ENCODE measurements at regions not wholly inside any gene's neighbourhood (a gene's known extent, or its start where the extent isn't known, plus 50 kb on each side); places are given as distances from the start of the nearest gene placed in this dataset.
"Not testable (repeated sequence)": the region's sequence is repeated elsewhere in the genome, so short reads cannot be mapped to it uniquely, and the experiment has no call there.

GRCh38 chrX:43266487-43266886 lies 389.6 kb upstream of the MAOA start:
- no peaks in the 10 kb centered on the region for H3K36me3 ChIP-seq (ENCODE audit: insufficient read depth, low read length)
- H3K4me1 ChIP-seq (ENCODE audit: insufficient read depth, low read length) = no peaks in the 10 kb centered on the region
- no peaks in the 10 kb centered on the region; the same call in 1 of the 2 replicates for H3K9me3 ChIP-seq (ENCODE audit: control insufficient read depth, insufficient read depth, low read length)
- no peak overlapping the region for H3K9ac ChIP-seq (ENCODE audit: low read depth, low read length)

GRCh38 chrX:43267652-43268051 lies 388.4 kb upstream of the MAOA start:
- Histone ChIP-seq H3K36me3 (ENCODE audit: insufficient read depth, low read length) (no peaks in the 10 kb centered on the region), H3K9ac (ENCODE audit: low read depth, low read length) (no peak overlapping the region), H3K9me3 (ENCODE audit: control insufficient read depth, insufficient read depth, low read length) (no peaks in the 10 kb centered on the region; the same call in 1 of the 2 replicates), H3K4me1 (ENCODE audit: insufficient read depth, low read length) (no peaks in the 10 kb centered on the region)

- Histone ChIP-seq H3K4me1 (ENCODE audit: insufficient read depth, low read length) (no peaks in the 10 kb centered on the region), H3K36me3 (ENCODE audit: insufficient read depth, low read length) (no peaks in the 10 kb centered on the region), H3K9me3 (ENCODE audit: control insufficient read depth, insufficient read depth, low read length) (no peaks in the 10 kb centered on the region; the same call in 1 of the 2 replicates), H3K9ac (ENCODE audit: low read depth, low read length) (no peak overlapping the region)
Measured at GRCh38 chrX:43269201-43269600, 386.9 kb upstream of the MAOA start.

- H3K9me3 ChIP-seq (ENCODE audit: control insufficient read depth, insufficient read depth, low read length) = peaks cover 3% of the 10 kb centered on the region; the same call in 1 of the 2 replicates
- H3K4me1 ChIP-seq (ENCODE audit: insufficient read depth, low read length) = no peaks in the 10 kb centered on the region
- H3K9ac ChIP-seq (ENCODE audit: low read depth, low read length) = no peak overlapping the region
- H3K36me3 ChIP-seq (ENCODE audit: insufficient read depth, low read length) = no peaks in the 10 kb centered on the region
Measured at GRCh38 chrX:43277879-43278278, 378.2 kb upstream of the MAOA start.

- Histone ChIP-seq H3K36me3 (ENCODE audit: insufficient read depth, low read length) (no peaks in the 10 kb centered on the region), H3K9me3 (ENCODE audit: control insufficient read depth, insufficient read depth, low read length) (peaks cover 3% of the 10 kb centered on the region; the same call in 1 of the 2 replicates)
Measured at GRCh38 chrX:43278440-43278839, 377.7 kb upstream of the MAOA start.

GRCh38 chrX:43279341-43279808 lies 376.7 kb upstream of the MAOA start:
- Histone ChIP-seq H3K4me1 (ENCODE audit: insufficient read depth, low read length) (no peaks in the 10 kb centered on the region), H3K9me3 (ENCODE audit: control insufficient read depth, insufficient read depth, low read length) (peaks cover 3% of the 10 kb centered on the region; the same call in 1 of the 2 replicates), H3K9ac (ENCODE audit: low read depth, low read length) (no peak overlapping the region), H3K36me3 (ENCODE audit: insufficient read depth, low read length) (no peaks in the 10 kb centered on the region)

More at GRCh38 chrX:43278440-43278839, 377.7 kb upstream of the MAOA start:
- no peaks in the 10 kb centered on the region for H3K4me1 ChIP-seq (ENCODE audit: insufficient read depth, low read length)
- no peak overlapping the region for H3K9ac ChIP-seq (ENCODE audit: low read depth, low read length)

GRCh38 chrX:43283187-43283586 lies 372.9 kb upstream of the MAOA start:
- Histone ChIP-seq H3K9me3 (ENCODE audit: control insufficient read depth, insufficient read depth, low read length) (no peaks in the 10 kb centered on the region; the same call in 1 of the 2 replicates), H3K4me1 (ENCODE audit: insufficient read depth, low read length) (no peaks in the 10 kb centered on the region), H3K36me3 (ENCODE audit: insufficient read depth, low read length) (no peaks in the 10 kb centered on the region), H3K9ac (ENCODE audit: low read depth, low read length) (no peak overlapping the region)

GRCh38 chrX:43311625-43312024 lies 344.5 kb upstream of the MAOA start:
- H3K36me3 ChIP-seq (ENCODE audit: insufficient read depth, low read length); H3K9me3 ChIP-seq (ENCODE audit: control insufficient read depth, insufficient read depth, low read length); H3K9ac ChIP-seq (ENCODE audit: low read depth, low read length); H3K4me1 ChIP-seq (ENCODE audit: insufficient read depth, low read length): not testable (repeated sequence)

- H3K9ac ChIP-seq (ENCODE audit: low read depth, low read length) = no peak overlapping the region
- H3K36me3 ChIP-seq (ENCODE audit: insufficient read depth, low read length) = no peaks in the 10 kb centered on the region
- no peaks in the 10 kb centered on the region for H3K9me3 ChIP-seq (ENCODE audit: control insufficient read depth, insufficient read depth, low read length)
- no peaks in the 10 kb centered on the region for H3K4me1 ChIP-seq (ENCODE audit: insufficient read depth, low read length)
Measured at GRCh38 chrX:43313035-43313434, 343.1 kb upstream of the MAOA start.

GRCh38 chrX:43314525-43314924 lies 341.6 kb upstream of the MAOA start:
- H3K9ac ChIP-seq (ENCODE audit: low read depth, low read length) = no peak overlapping the region
- no peaks in the 10 kb centered on the region for H3K4me1 ChIP-seq (ENCODE audit: insufficient read depth, low read length)
- no peaks in the 10 kb centered on the region for H3K36me3 ChIP-seq (ENCODE audit: insufficient read depth, low read length)
- H3K9me3 ChIP-seq (ENCODE audit: control insufficient read depth, insufficient read depth, low read length) = no peaks in the 10 kb centered on the region

- Histone ChIP-seq H3K36me3 (ENCODE audit: insufficient read depth, low read length) (no peaks in the 10 kb centered on the region), H3K4me1 (ENCODE audit: insufficient read depth, low read length) (no peaks in the 10 kb centered on the region), H3K9me3 (ENCODE audit: control insufficient read depth, insufficient read depth, low read length) (no peaks in the 10 kb centered on the region), H3K9ac (ENCODE audit: low read depth, low read length) (no peak overlapping the region)
Measured at GRCh38 chrX:43315622-43316021, 340.5 kb upstream of the MAOA start.

GRCh38 chrX:43316146-43316545 lies 340.0 kb upstream of the MAOA start:
- H3K9ac ChIP-seq (ENCODE audit: low read depth, low read length) = no peak overlapping the region
- no peaks in the 10 kb centered on the region for H3K36me3 ChIP-seq (ENCODE audit: insufficient read depth, low read length)
- H3K9me3 ChIP-seq (ENCODE audit: control insufficient read depth, insufficient read depth, low read length) = no peaks in the 10 kb centered on the region
- no peaks in the 10 kb centered on the region for H3K4me1 ChIP-seq (ENCODE audit: insufficient read depth, low read length)

- Histone ChIP-seq H3K36me3 (ENCODE audit: insufficient read depth, low read length) (no peaks in the 10 kb centered on the region), H3K9me3 (ENCODE audit: control insufficient read depth, insufficient read depth, low read length) (no peaks in the 10 kb centered on the region; the same call in 1 of the 2 replicates), H3K4me1 (ENCODE audit: insufficient read depth, low read length) (no peaks in the 10 kb centered on the region), H3K9ac (ENCODE audit: low read depth, low read length) (no peak overlapping the region)
Measured at GRCh38 chrX:43317378-43317777, 338.7 kb upstream of the MAOA start.

GRCh38 chrX:43328358-43328946 lies 327.6 kb upstream of the MAOA start:
- peaks cover 25% of the 10 kb centered on the region for H3K9me3 ChIP-seq (ENCODE audit: control insufficient read depth, insufficient read depth, low read length)
- H3K36me3 ChIP-seq (ENCODE audit: insufficient read depth, low read length) = no peaks in the 10 kb centered on the region
- H3K9ac ChIP-seq (ENCODE audit: low read depth, low read length) = no peak overlapping the region
- no peaks in the 10 kb centered on the region for H3K4me1 ChIP-seq (ENCODE audit: insufficient read depth, low read length)

- Histone ChIP-seq H3K9me3 (ENCODE audit: control insufficient read depth, insufficient read depth, low read length) (peaks cover 15% of the 10 kb centered on the region), H3K4me1 (ENCODE audit: insufficient read depth, low read length) (no peaks in the 10 kb centered on the region)
Measured at GRCh38 chrX:43333543-43333942, 322.6 kb upstream of the MAOA start.

More at GRCh38 chrX:43333543-43333942, 322.6 kb upstream of the MAOA start:
- H3K9ac ChIP-seq (ENCODE audit: low read depth, low read length) = no peak overlapping the region
- no peaks in the 10 kb centered on the region for H3K36me3 ChIP-seq (ENCODE audit: insufficient read depth, low read length)
